Loucy (cell line): ENCODE measurements at regions not wholly inside any gene's neighbourhood (a gene's known extent, or its start where the extent isn't known, plus 50 kb on each side); places are given as distances from the start of the nearest gene placed in this dataset.

ENCODE experiments used
- H2AFZ ChIP-seq: fragments of 200-600 bp; sonication (generic); 2 replicates; pipeline ENCODE4 v1.6.0; 2016; ENCODE audit warnings: antibody characterized with exemption, mild to moderate bottlenecking, low read length, moderate library complexity
- H3F3A ChIP-seq: fragments of 200-600 bp; 2 replicates; pipeline ENCODE4 v1.6.0; 2016; ENCODE audit warnings: antibody characterized with exemption, low read depth, mild to moderate bottlenecking
- H3K27me3 ChIP-seq: fragments of 200-600 bp; sonication (generic); 2 replicates; pipeline ENCODE4 v1.6.1; 2014; ENCODE audit warnings: low read length, mild to moderate bottlenecking; ENCODE audit not compliant: insufficient read depth, poor library complexity, severe bottlenecking
- H3K36me3 ChIP-seq: fragments of 200-600 bp; sonication (generic); 2 replicates; pipeline ENCODE4 v1.6.1; 2016; ENCODE audit warnings: low read length; ENCODE audit not compliant: insufficient read depth
- H3K4me1 ChIP-seq: fragments of 200-600 bp; sonication (generic); 2 replicates; pipeline ENCODE4 v1.5.1; 2014; ENCODE audit warnings: low read length, mild to moderate bottlenecking; ENCODE audit not compliant: insufficient read depth, poor library complexity, severe bottlenecking
- H3K4me2 ChIP-seq: fragments of 200-600 bp; sonication (generic); 2 replicates; pipeline ENCODE4 v1.6.0; 2014; ENCODE audit warnings: antibody characterized with exemption, low read length, low read depth, mild to moderate bottlenecking; ENCODE audit not compliant: poor library complexity, severe bottlenecking
- H3K4me3 ChIP-seq: fragments of 200-600 bp; sonication (generic); 2 replicates; pipeline ENCODE4 v1.5.1; 2014; ENCODE audit warnings: low read length, mild to moderate bottlenecking, mixed read lengths; ENCODE audit not compliant: poor library complexity, severe bottlenecking
- H3K79me2 ChIP-seq: fragments of 200-600 bp; sonication (generic); 2 replicates; pipeline ENCODE4 v1.6.1; 2014; ENCODE audit warnings: low read length; ENCODE audit not compliant: insufficient read depth
- H3K9ac ChIP-seq: fragments of 200-600 bp; sonication (generic); 2 replicates; pipeline ENCODE4 v1.6.0; 2014; ENCODE audit warnings: mild to moderate bottlenecking, low read depth, low read length, moderate library complexity; ENCODE audit not compliant: poor library complexity, severe bottlenecking
- H3K9me2 ChIP-seq: fragments of 200-600 bp; sonication (generic); replicated peaks from 2 replicates; pipeline ENCODE4 v1.6.1; 2016; ENCODE audit warnings: low read depth, low read length, mixed read lengths
- H3K9me3 ChIP-seq: fragments of 200-600 bp; sonication (generic); 2 replicates; pipeline ENCODE4 v1.6.1; 2014; ENCODE audit warnings: mild to moderate bottlenecking, antibody characterized with exemption, low read length, low read depth; ENCODE audit not compliant: insufficient read depth
- H4K20me1 ChIP-seq: fragments of 200-600 bp; sonication (generic); 2 replicates; pipeline ENCODE4 v1.6.0; 2014; ENCODE audit warnings: antibody characterized with exemption, low read length, mild to moderate bottlenecking; ENCODE audit not compliant: insufficient read depth, poor library complexity, severe bottlenecking
- CTCF ChIP-seq: fragments of 200-600 bp; sonication (generic); conservative IDR thresholded peaks from 2 replicates; pipeline ENCODE4 v1.5.1; 2014; ENCODE audit warnings: mild to moderate bottlenecking, antibody characterized with exemption, low read length
- EZH2phosphoT487 ChIP-seq: fragments of 200-600 bp; IDR thresholded peaks from 2 replicates; pipeline ENCODE4 v1.6.1; 2018; ENCODE audit warnings: antibody characterized with exemption, mild to moderate bottlenecking, moderate library complexity, borderline replicate concordance

- H3K9me3 ChIP-seq, result no peaks in the 10 kb centered on the region
- no peak overlapping the region for H2AFZ ChIP-seq
- H3K27me3 ChIP-seq, result no peaks in the 10 kb centered on the region
- no peaks in the 10 kb centered on the region for H3K79me2 ChIP-seq
- no peak overlapping the region for H3K4me3 ChIP-seq
- H3F3A ChIP-seq, result no peaks in the 10 kb centered on the region
- no peaks in the 10 kb centered on the region for H3K36me3 ChIP-seq
- no peak for TF ChIP-seq CTCF
- TF ChIP-seq EZH2phosphoT487, result no peak
- H3K9ac ChIP-seq, result no peak overlapping the region
- H3K9me2 ChIP-seq, result no peaks in the 10 kb centered on the region
- H4K20me1 ChIP-seq, result no peaks in the 10 kb centered on the region
- no peak overlapping the region for H3K4me2 ChIP-seq
- no peaks in the 10 kb centered on the region for H3K4me1 ChIP-seq
These were observed 175.9 kb downstream of the MCHR2 start for GRCh38 chr6:99818161-99818560.

GRCh38 chr6:99819853-99820252 lies 174.2 kb downstream of the MCHR2 start:
- no peaks in the 10 kb centered on the region for H3K79me2 ChIP-seq
- TF ChIP-seq CTCF, result no peak
- no peak for TF ChIP-seq EZH2phosphoT487
- no peak overlapping the region for H3K4me3 ChIP-seq
- H4K20me1 ChIP-seq, result no peaks in the 10 kb centered on the region
- H3K27me3 ChIP-seq, result no peaks in the 10 kb centered on the region
- H3K4me1 ChIP-seq, result no peaks in the 10 kb centered on the region
- H3K9ac ChIP-seq, result no peak overlapping the region
- H3K9me3 ChIP-seq, result no peaks in the 10 kb centered on the region
- no peaks in the 10 kb centered on the region for H3K36me3 ChIP-seq
- H2AFZ ChIP-seq, result no peak overlapping the region
- H3K9me2 ChIP-seq, result no peaks in the 10 kb centered on the region
- no peak overlapping the region for H3K4me2 ChIP-seq
- no peaks in the 10 kb centered on the region for H3F3A ChIP-seq

- Histone ChIP-seq H3K9me2 (no peaks in the 10 kb centered on the region), H3F3A (no peaks in the 10 kb centered on the region), H4K20me1 (no peaks in the 10 kb centered on the region), H3K36me3 (no peaks in the 10 kb centered on the region), H3K4me1 (no peaks in the 10 kb centered on the region), H3K4me2 (no peak overlapping the region), H3K79me2 (no peaks in the 10 kb centered on the region), H2AFZ (no peak overlapping the region), H3K9ac (no peak overlapping the region), H3K27me3 (no peaks in the 10 kb centered on the region), H3K9me3 (no peaks in the 10 kb centered on the region), H3K4me3 (no peak overlapping the region)
- TF ChIP-seq CTCF, result no peak
- no peak for TF ChIP-seq EZH2phosphoT487
These were observed 172.9 kb downstream of the MCHR2 start for GRCh38 chr6:99821164-99821563.
